ENCODE measurements at regions not wholly inside any gene's neighbourhood (a gene's known extent, or its start where the extent isn't known, plus 50 kb on each side); places are given as distances from the start of the nearest gene placed in this dataset.

DNA sequence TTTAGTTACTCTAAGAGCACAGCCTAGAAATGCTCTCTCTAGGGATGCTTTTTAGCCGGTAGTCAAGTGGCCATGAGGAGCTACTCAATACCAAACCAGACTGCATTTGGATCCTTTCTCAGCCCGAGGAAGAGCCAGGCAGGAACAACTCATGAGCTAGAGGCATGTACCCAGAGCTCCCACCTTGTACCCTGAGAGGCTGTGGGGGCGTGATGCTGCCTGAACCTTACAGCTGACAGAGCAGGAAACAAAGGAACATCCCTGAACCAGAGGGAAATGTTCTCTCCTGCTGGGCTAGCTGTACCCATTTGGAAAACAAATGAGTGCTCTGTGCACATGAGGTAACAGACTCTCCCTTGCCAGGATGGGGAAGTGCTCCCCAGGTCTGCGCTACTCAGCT, 131.6 kb downstream of the OSR1 start:
- Histone ChIP-seq H3K4me2 (ENCODE audit: insufficient read depth, low read length) (no peak overlapping the region), H3K9ac (ENCODE audit: insufficient read depth in 1 of 2, low read depth in 2 of 2, low read length in 2 of 2) (no peak overlapping the region), H3K4me3 (no peak overlapping the region), H2AFZ (ENCODE audit: low read depth, low read length) (no peak overlapping the region), H3K9me1 (ENCODE audit: control insufficient read depth, insufficient read depth, low read length) (no peaks in the 10 kb centered on the region), H3K9me3 (replicated peaks; ENCODE audit: control insufficient read depth, insufficient read depth, low read depth, low read length) (no peaks in the 10 kb centered on the region), H3K27ac (ENCODE audit: extremely low read depth, low read depth, low read length) (no peak overlapping the region), H3K36me3 (ENCODE audit: control insufficient read depth, insufficient read depth, low read length) (no peaks in the 10 kb centered on the region), H3K4me1 (replicated peaks in 1 of 2; ENCODE audit: control insufficient read depth in 2 of 2, insufficient read depth in 2 of 2, low read length in 2 of 2) (no peaks in the 10 kb centered on the region), H3K79me2 (ENCODE audit: control insufficient read depth, insufficient read depth, low read length) (no peaks in the 10 kb centered on the region), H3K27me3 (ENCODE audit: control insufficient read depth in 2 of 2, insufficient read depth in 2 of 2, low read length in 2 of 2) (no peaks in the 10 kb centered on the region), H4K20me1 (replicated peaks; ENCODE audit: control insufficient read depth, insufficient read depth, low read length) (no peaks in the 10 kb centered on the region)
- ATAC-seq (no peak), FAIRE-seq (no peak), DNase-seq (ENCODE audit: extremely low read depth in 1 of 4, low spot score in 3 of 4) (no peak)
- intact Hi-C loops (cut with micrococcal nuclease): no loop called here
- 2% methylated on average over 4 of the region's 4 CpGs for WGBS (ENCODE audit: insufficient coverage, low coverage, missing lambda C conversion rate)
- in situ Hi-C loops (cut with MboI): no loop called here
- ChIA-PET POLR2A (no interaction called here), CTCF (ENCODE audit: low intra/inter-chr PET ratio) (no interaction called here)
- BruUV-seq (replicated peaks): no TSS peak
- TF ChIP-seq SAFB2 (IDR thresholded peaks at IDR 0.05; ENCODE audit: borderline replicate concordance, low read depth, low read length, severe bottlenecking): no peak
- TF ChIP-seq BMI1 (IDR thresholded peaks at IDR 0.05; ENCODE audit: low read length): no peak
- no peak for TF ChIP-seq HDGF (IDR thresholded peaks at IDR 0.05)
- TF ChIP-seq, protein P1, sequence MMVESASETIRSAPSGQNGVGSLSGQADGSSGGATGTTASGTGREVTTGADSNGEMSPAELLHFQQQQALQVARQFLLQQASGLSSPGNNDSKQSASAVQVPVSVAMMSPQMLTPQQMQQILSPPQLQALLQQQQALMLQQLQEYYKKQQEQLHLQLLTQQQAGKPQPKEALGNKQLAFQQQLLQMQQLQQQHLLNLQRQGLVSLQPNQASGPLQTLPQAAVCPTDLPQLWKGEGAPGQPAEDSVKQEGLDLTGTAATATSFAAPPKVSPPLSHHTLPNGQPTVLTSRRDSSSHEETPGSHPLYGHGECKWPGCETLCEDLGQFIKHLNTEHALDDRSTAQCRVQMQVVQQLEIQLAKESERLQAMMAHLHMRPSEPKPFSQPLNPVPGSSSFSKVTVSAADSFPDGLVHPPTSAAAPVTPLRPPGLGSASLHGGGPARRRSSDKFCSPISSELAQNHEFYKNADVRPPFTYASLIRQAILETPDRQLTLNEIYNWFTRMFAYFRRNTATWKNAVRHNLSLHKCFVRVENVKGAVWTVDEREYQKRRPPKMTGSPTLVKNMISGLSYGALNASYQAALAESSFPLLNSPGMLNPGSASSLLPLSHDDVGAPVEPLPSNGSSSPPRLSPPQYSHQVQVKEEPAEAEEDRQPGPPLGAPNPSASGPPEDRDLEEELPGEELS (CRISPR knock-in tag; IDR thresholded peaks at IDR 0.05; ENCODE audit: borderline replicate concordance): no peak
- TF ChIP-seq, protein P2, sequence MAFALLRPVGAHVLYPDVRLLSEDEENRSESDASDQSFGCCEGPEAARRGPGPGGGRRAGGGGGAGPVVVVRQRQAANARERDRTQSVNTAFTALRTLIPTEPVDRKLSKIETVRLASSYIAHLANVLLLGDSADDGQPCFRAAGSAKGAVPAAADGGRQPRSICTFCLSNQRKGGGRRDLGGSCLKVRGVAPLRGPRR (CRISPR knock-in tag; IDR thresholded peaks at IDR 0.05): no peak
- TF ChIP-seq, protein P3, sequence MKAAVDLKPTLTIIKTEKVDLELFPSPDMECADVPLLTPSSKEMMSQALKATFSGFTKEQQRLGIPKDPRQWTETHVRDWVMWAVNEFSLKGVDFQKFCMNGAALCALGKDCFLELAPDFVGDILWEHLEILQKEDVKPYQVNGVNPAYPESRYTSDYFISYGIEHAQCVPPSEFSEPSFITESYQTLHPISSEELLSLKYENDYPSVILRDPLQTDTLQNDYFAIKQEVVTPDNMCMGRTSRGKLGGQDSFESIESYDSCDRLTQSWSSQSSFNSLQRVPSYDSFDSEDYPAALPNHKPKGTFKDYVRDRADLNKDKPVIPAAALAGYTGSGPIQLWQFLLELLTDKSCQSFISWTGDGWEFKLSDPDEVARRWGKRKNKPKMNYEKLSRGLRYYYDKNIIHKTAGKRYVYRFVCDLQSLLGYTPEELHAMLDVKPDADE (conservative IDR thresholded peaks at IDR 0.05; ENCODE audit: control insufficient read depth, low read depth, low read length): no peak
- TF ChIP-seq MCM3 (IDR thresholded peaks at IDR 0.05): no peak
- no peak for TF ChIP-seq MEIS2 (IDR thresholded peaks at IDR 0.05; ENCODE audit: partially characterized antibody)
- no peak for TF ChIP-seq ZNF445 (CRISPR knock-in tag; IDR thresholded peaks at IDR 0.05; ENCODE audit: low read depth)
- TF ChIP-seq ETV5 (CRISPR knock-in tag; IDR thresholded peaks at IDR 0.05; ENCODE audit: low read depth): no peak
- no peak for TF ChIP-seq KLF10 (CRISPR knock-in tag; IDR thresholded peaks at IDR 0.05)
